OCI-LY7 (cell line): ENCODE measurements at regions not wholly inside any gene's neighbourhood (a gene's known extent, or its start where the extent isn't known, plus 50 kb on each side); places are given as distances from the start of the nearest gene placed in this dataset.

Experiments
- BruUV-seq: library from RNA; stranded (reverse); fragments of 400-500 nt; replicated peaks from 2 replicates; lab custom pipeline; 2021; lab: Mats Ljungman, UMichigan
- CTCF ChIA-PET: fragments of 300-600 bp; sonication (Branson Sonifier 250); formaldehyde crosslinking; loops from one replicate; lab custom pipeline; 2022; ENCODE audit warnings: antibody characterized with exemption; ENCODE audit not compliant: unreplicated experiment; lab: Charles Lee
- POLR2A ChIA-PET: fragments of 300-600 bp; sonication (Branson Sonifier 250); formaldehyde crosslinking; loops from one replicate; lab custom pipeline; 2022; ENCODE audit warnings: antibody characterized with exemption; lab: Charles Lee
- DNase-seq: peaks from one replicate; pipeline ENCODE4 v3.0.0-alpha.2; 2015; ENCODE audit warnings: low spot score
- H2AFZ ChIP-seq: fragments of 200-600 bp; sonication (generic), shearing (Covaris generic); 2 replicates; pipeline ENCODE4 v1.6.1; 2014; ENCODE audit warnings: mild to moderate bottlenecking, antibody characterized with exemption, low read length, moderate library complexity
- H3K27ac ChIP-seq: fragments of 200-600 bp; sonication (generic); 2 replicates; pipeline ENCODE4 v1.5.1; 2014; ENCODE audit warnings: mixed run types, low read depth, mild to moderate bottlenecking, moderate library complexity, low read length, inconsistent platforms; ENCODE audit not compliant: poor library complexity, severe bottlenecking
- H3K36me3 ChIP-seq: fragments of 200-600 bp; sonication (generic); 2 replicates; pipeline ENCODE4 v1.6.1; 2014; ENCODE audit warnings: mild to moderate bottlenecking, antibody characterized with exemption, low read length, moderate library complexity, mixed read lengths; ENCODE audit not compliant: insufficient read depth
- H3K4me1 ChIP-seq: fragments of 200-600 bp; sonication (generic); 2 replicates; pipeline ENCODE4 v1.5.1; 2014; ENCODE audit warnings: mild to moderate bottlenecking, low read length; ENCODE audit not compliant: insufficient read depth, poor library complexity, severe bottlenecking
- H3K4me2 ChIP-seq: fragments of 200-600 bp; sonication (generic); 2 replicates; pipeline ENCODE4 v1.6.1; 2014; ENCODE audit warnings: mild to moderate bottlenecking, low read length
- H3K4me3 ChIP-seq: fragments of 200-600 bp; sonication (generic); 2 replicates; pipeline ENCODE4 v1.5.1; 2014; ENCODE audit warnings: mild to moderate bottlenecking, low read depth, low read length; ENCODE audit not compliant: poor library complexity, severe bottlenecking
- H3K79me2 ChIP-seq: fragments of 200-600 bp; sonication (generic); 2 replicates; pipeline ENCODE4 v1.6.1; 2016; ENCODE audit warnings: low read depth, mild to moderate bottlenecking, low read length, moderate library complexity, mixed read lengths; ENCODE audit not compliant: insufficient read depth
- H3K9me2 ChIP-seq: fragments of 200-600 bp; sonication (generic); 2 replicates; pipeline ENCODE4 v1.6.1; 2016; ENCODE audit warnings: mild to moderate bottlenecking, low read length, mixed read lengths; ENCODE audit not compliant: insufficient read depth
- H3K9me3 ChIP-seq: fragments of 200-600 bp; sonication (generic); 2 replicates; pipeline ENCODE4 v1.6.1; 2014; ENCODE audit warnings: mild to moderate bottlenecking, mixed run types, low read length, mixed read lengths
- H4K20me1 ChIP-seq: fragments of 200-600 bp; sonication (generic); 2 replicates; pipeline ENCODE4 v1.6.1; 2014; ENCODE audit warnings: mild to moderate bottlenecking, antibody characterized with exemption, low read length, moderate library complexity, mixed read lengths; ENCODE audit not compliant: insufficient read depth
- CTCF ChIP-seq: fragments of 200-600 bp; sonication (generic); conservative IDR thresholded peaks from 2 replicates; pipeline ENCODE4 v1.5.1; 2014; ENCODE audit warnings: mild to moderate bottlenecking, antibody characterized with exemption, low read length, moderate library complexity, mixed read lengths
- EZH2phosphoT487 ChIP-seq: fragments of 200-600 bp; sonication (generic); IDR thresholded peaks from 2 replicates; pipeline ENCODE4 v1.6.1; 2018; ENCODE audit warnings: low read depth, borderline replicate concordance, mild to moderate bottlenecking, mixed run types, antibody characterized with exemption, low read length, moderate library complexity, mixed read lengths
- intact Hi-C: fragments of 100-400 bp; cut with micrococcal nuclease; formaldehyde crosslinking; loops from one replicate; pipeline ENCODE4 v1.10.0; 2022; ENCODE audit not compliant: unreplicated experiment

GRCh38 chr2:184472481-184472880, 125.8 kb upstream of the ZNF804A start:
- H3K9me2 ChIP-seq: no peaks in the 10 kb centered on the region
- ChIA-PET CTCF (no interaction called here), POLR2A (interaction anchor here (0.7 kb wide), 1 partner anchor 9 kb away, joined by 3 read pairs; no protein-coding TSS in a partner anchor)
- DNase-seq: no peak
- TF ChIP-seq EZH2phosphoT487 (no peak), CTCF (no peak)
- H3K9me3 ChIP-seq: no peaks in the 10 kb centered on the region
- no peaks in the 10 kb centered on the region for H3K36me3 ChIP-seq
- intact Hi-C loops: no loop called here
- no TSS peak for BruUV-seq
- H3K79me2 ChIP-seq: no peaks in the 10 kb centered on the region
- H2AFZ ChIP-seq: peak overlapping the region; percentile 4; the same call in 1 of the 2 replicates
- no peak overlapping the region for H3K27ac ChIP-seq
- no peak overlapping the region for H3K4me2 ChIP-seq
- no peaks in the 10 kb centered on the region for H4K20me1 ChIP-seq
- H3K4me3 ChIP-seq: no peak overlapping the region
- H3K4me1 ChIP-seq: no peaks in the 10 kb centered on the region

- H3K36me3 ChIP-seq: no peaks in the 10 kb centered on the region
- TF ChIP-seq CTCF (no peak), EZH2phosphoT487 (no peak)
- H3K9me3 ChIP-seq: no peaks in the 10 kb centered on the region; the same call in 1 of the 2 replicates
- H3K27ac ChIP-seq: no peak overlapping the region
- H3K79me2 ChIP-seq: no peaks in the 10 kb centered on the region
- ChIA-PET CTCF (no interaction called here), POLR2A (interaction anchor here (1.3 to 1.4 kb wide), 2 partner anchors 14 to 118 kb away, joined by 3 read pairs; no protein-coding TSS in a partner anchor)
- BruUV-seq: no TSS peak
- no peak overlapping the region for H2AFZ ChIP-seq
- no peaks in the 10 kb centered on the region for H3K9me2 ChIP-seq
- H3K4me3 ChIP-seq: no peak overlapping the region
- H3K4me1 ChIP-seq: no peaks in the 10 kb centered on the region
- no peak for DNase-seq
- intact Hi-C loops: no loop called here
- H4K20me1 ChIP-seq: no peaks in the 10 kb centered on the region
- no peak overlapping the region for H3K4me2 ChIP-seq
These were observed 116.5 kb upstream of the ZNF804A start for GRCh38 chr2:184481865-184482264.

GRCh38 chr2:184498936-184499335, 99.4 kb upstream of the ZNF804A start:
- H3K4me3 ChIP-seq: no peak overlapping the region

More at GRCh38 chr2:184498936-184499335, 99.4 kb upstream of the ZNF804A start:
- POLR2A ChIA-PET: interaction anchor here (0.9 kb wide), 1 partner anchor 260 kb away, joined by 3 read pairs; no protein-coding TSS in a partner anchor
- H3K9me2 ChIP-seq: no peaks in the 10 kb centered on the region
- no peaks in the 10 kb centered on the region for H3K36me3 ChIP-seq
- no peak for DNase-seq
- H3K4me2 ChIP-seq: no peak overlapping the region
- no peaks in the 10 kb centered on the region for H3K79me2 ChIP-seq
- BruUV-seq: no TSS peak
- H3K4me1 ChIP-seq: no peaks in the 10 kb centered on the region
- intact Hi-C loops: no loop called here
- no peaks in the 10 kb centered on the region for H4K20me1 ChIP-seq
- no peak overlapping the region for H3K27ac ChIP-seq
- no peak overlapping the region for H2AFZ ChIP-seq
- no peak for TF ChIP-seq EZH2phosphoT487
- TF ChIP-seq CTCF: no peak
- no peaks in the 10 kb centered on the region for H3K9me3 ChIP-seq
- CTCF ChIA-PET: no interaction called here
